ENCODE measurements at regions not wholly inside any gene's neighbourhood (a gene's known extent, or its start where the extent isn't known, plus 50 kb on each side); places are given as distances from the start of the nearest gene placed in this dataset.
"Not testable (repeated sequence)": the region's sequence is repeated elsewhere in the genome, so short reads cannot be mapped to it uniquely, and the experiment has no call there.

- DNase-seq (ENCODE audit: low spot score) = not testable (repeated sequence)
These were observed 133.1 kb downstream of the CENPC start for GRCh38 chr4:67412153-67412712.

GRCh38 chr4:67403342-67403741 lies 142.0 kb downstream of the CENPC start:
- DNase-seq (ENCODE audit: low spot score) = no peak

GRCh38 chr4:67401902-67402301 lies 143.4 kb downstream of the CENPC start:
- DNase-seq (ENCODE audit: low spot score) = no peak

GRCh38 chr4:67397931-67398330 lies 147.4 kb downstream of the CENPC start:
- DNase-seq (ENCODE audit: low spot score) = no peak

GRCh38 chr4:67397031-67397430 lies 148.3 kb downstream of the CENPC start:
- DNase-seq (ENCODE audit: low spot score) = no peak

- no peak for DNase-seq (ENCODE audit: low spot score)
These were observed 149.3 kb downstream of the CENPC start for GRCh38 chr4:67396008-67396407.

- DNase-seq (ENCODE audit: low spot score) = no peak
These were observed 150.4 kb downstream of the CENPC start for GRCh38 chr4:67394879-67395278.

- peak; percentile 10 for DNase-seq (ENCODE audit: low spot score)
These were observed 151.5 kb downstream of the CENPC start for GRCh38 chr4:67393699-67394281.

GRCh38 chr4:67393007-67393406 lies 152.3 kb downstream of the CENPC start:
- DNase-seq (ENCODE audit: low spot score) = no peak

GRCh38 chr4:67381406-67381804 lies 163.9 kb downstream of the CENPC start:
- DNase-seq (ENCODE audit: low spot score) = not testable (repeated sequence)

- not testable (repeated sequence) for DNase-seq (ENCODE audit: low spot score)
These were observed 164.4 kb downstream of the CENPC start for GRCh38 chr4:67380702-67381405.

- no peak for DNase-seq (ENCODE audit: low spot score)
These were observed 165.1 kb downstream of the CENPC start for GRCh38 chr4:67380154-67380553.

GRCh38 chr4:67375291-67375690 lies 170.0 kb downstream of the CENPC start:
- DNase-seq (ENCODE audit: low spot score) = no peak

GRCh38 chr4:67371615-67372014 lies 173.7 kb downstream of the CENPC start:
- no peak for DNase-seq (ENCODE audit: low spot score)

- DNase-seq (ENCODE audit: low spot score) = no peak
These were observed 178.9 kb downstream of the CENPC start for GRCh38 chr4:67366311-67366861.

- DNase-seq (ENCODE audit: low spot score) = no peak
These were observed 179.6 kb downstream of the CENPC start for GRCh38 chr4:67365661-67366245.

GRCh38 chr4:67355806-67356205 lies 189.5 kb downstream of the CENPC start:
- DNase-seq (ENCODE audit: low spot score) = no peak

- DNase-seq (ENCODE audit: low spot score) = no peak
These were observed 198.6 kb downstream of the CENPC start for GRCh38 chr4:67346654-67347053.

GRCh38 chr4:67344594-67345380 lies 200.5 kb downstream of the CENPC start:
- DNase-seq (ENCODE audit: low spot score) = no peak

- no peak for DNase-seq (ENCODE audit: low spot score)
These were observed 202.1 kb downstream of the CENPC start for GRCh38 chr4:67343199-67343598.

GRCh38 chr4:67342291-67342690 lies 203.0 kb downstream of the CENPC start:
- no peak for DNase-seq (ENCODE audit: low spot score)

GRCh38 chr4:67333664-67334063 lies 211.6 kb downstream of the CENPC start:
- DNase-seq (ENCODE audit: low spot score) = no peak

All from AG20443 (cell line).